HG03103 (cell line): ENCODE measurements at regions not wholly inside any gene's neighbourhood (a gene's known extent, or its start where the extent isn't known, plus 50 kb on each side); places are given as distances from the start of the nearest gene placed in this dataset.

Source experiments
- ATAC-seq: cut with Tn5 transposase; IDR thresholded peaks from one replicate; pipeline ENCODE4 v1.9.1; 2021; ENCODE audit warnings: low read depth; ENCODE audit not compliant: unreplicated experiment

- ATAC-seq = no peak
These were observed 112.1 kb upstream of the LRATD1 start for GRCh38 chr2:14520385-14520945.

DNA sequence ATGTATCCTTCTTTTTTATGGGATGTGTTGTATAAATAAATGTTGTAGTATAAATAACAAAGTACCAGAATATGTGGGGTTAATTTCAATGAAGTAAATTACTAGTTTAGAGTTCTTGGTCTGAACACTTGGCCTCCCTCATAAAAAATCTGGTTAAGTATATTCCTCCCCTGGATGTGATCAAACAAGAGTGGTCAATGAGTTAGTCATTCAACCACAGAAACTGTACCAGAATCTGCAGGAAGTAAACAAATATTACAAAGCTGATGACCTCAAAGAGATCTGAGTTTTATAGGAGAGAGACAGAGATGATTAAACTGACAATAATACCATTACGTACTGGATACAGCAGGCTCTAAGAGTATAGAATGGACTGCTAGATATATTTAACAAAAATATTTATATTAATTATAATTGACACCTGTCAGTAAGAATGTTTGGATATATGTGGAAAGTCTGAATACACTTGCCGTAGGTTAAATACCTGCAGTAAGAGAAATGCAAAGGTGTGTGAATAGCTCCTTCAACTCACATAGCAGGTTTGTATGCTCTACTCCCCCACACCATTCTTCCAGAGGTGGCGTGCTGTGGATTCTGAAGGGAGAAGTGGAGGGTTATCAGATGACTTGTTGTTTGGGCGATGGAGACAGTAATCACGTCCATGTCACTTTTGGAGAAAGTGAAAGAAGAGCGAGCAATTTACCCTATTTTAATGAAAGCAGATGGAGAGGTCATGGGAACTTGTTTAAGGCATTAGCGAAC lies 108.3 kb upstream of the LRATD1 start:
- no peak for ATAC-seq

- no peak for ATAC-seq
These were observed 107.8 kb upstream of the LRATD1 start for GRCh38 chr2:14524803-14525080.

DNA sequence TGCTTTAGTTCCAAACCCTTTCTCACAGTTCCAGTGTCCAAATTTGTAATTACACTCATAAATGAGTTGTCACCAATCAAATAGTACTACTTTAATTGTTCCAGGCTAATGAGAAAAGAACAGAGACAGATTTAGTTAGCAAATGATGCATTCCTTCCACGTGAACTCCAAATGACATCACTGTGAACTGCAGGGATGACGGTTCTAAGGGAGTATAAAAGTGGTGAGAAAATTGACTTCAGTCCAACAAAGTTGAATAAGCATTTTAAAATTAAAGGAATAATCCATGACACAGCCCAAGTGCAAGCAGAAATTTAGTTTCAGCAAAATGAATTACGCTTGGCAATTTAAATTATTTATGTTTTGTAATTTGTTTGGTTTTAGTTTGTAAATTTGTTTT lies 102.0 kb upstream of the LRATD1 start:
- no peak for ATAC-seq

DNA sequence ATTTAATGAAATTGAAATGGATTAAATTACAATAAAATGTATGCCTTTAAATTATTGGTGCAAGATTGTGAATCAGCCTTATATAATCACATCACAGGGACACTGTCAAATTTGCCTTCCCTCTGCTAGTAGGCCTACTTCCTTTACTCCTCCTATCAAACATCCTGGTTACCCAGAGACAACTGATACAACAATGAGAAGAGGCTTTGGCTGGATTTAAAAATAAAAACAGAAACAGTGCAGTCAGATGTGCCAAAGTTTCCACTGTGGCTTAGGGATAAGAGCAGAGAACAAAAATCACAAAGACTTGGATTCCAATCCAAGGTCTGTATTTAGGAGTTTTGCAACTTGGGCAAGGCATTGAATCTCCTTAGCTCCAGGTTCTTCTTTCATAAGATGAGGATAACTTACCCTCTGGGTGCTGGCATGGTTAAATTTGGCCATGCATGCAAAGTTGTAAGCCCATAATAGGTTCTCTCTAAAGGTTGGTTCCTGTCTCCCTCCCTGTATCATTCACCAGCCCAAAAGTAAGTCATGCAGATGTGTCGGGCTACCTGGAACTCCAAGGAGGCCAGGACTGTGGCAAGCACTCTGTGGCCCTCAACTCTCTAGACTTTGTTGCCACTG lies 99.3 kb upstream of the LRATD1 start:
- ATAC-seq = no peak

DNA sequence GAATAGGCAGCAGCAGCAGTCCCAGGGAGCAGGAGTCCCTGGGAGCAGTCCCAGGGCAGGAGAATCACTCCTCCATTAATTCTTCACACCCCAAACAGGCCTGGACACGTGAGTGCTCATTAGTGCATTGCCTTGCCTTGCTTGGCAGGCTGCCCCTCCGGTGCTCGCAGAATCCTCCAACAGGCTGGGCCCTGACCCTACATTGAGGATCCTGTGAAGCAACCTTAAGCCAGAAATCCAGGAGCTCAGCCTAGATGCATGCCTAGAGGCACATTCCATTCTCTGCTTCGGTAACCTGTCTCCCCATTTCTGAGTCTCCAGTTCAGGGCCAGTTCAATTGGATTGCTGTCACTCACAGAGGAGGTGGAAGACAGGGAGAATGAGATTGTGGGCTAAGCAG lies 97.4 kb upstream of the LRATD1 start:
- no peak for ATAC-seq

DNA sequence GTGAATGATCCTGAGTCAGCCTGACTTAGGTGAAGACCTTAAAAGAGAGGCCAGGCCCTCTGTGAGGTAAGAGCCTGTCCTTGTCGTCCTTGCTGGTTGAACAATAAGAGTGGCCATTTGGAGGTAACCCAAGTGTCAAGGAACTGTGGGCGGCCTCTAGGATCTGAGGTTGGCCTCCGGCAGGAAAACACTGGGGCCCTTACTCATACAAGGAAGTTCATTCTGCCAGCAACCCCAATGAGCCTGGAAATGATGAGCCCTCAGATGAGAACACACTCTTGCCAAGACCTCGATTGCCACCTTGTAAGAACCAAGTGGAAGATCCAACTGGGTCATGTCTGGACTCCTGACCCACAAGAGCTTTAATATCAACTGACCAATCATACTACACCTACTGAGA lies 95.5 kb upstream of the LRATD1 start:
- ATAC-seq = no peak

- ATAC-seq = no peak
These were observed 92.5 kb upstream of the LRATD1 start for GRCh38 chr2:14540015-14540414.

DNA sequence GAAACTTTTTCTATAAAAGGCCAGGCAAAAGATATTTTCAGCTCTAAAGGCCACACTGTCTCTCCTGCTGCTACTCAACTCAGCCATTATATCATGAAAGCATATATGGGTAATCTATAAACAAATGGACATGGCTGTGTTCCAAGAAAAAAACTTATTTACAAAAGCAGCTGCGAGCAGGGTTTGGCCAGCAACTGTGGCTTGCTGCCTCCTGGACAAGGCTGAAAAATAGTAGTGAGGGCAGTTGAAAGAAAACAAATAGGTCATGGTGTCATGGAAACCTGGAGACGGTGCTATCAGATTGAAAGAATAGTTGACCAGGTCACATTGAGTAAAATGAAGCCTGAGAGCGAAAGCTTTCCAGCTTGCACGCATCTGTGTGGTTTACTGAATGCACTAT lies 89.2 kb upstream of the LRATD1 start:
- ATAC-seq = no peak

DNA sequence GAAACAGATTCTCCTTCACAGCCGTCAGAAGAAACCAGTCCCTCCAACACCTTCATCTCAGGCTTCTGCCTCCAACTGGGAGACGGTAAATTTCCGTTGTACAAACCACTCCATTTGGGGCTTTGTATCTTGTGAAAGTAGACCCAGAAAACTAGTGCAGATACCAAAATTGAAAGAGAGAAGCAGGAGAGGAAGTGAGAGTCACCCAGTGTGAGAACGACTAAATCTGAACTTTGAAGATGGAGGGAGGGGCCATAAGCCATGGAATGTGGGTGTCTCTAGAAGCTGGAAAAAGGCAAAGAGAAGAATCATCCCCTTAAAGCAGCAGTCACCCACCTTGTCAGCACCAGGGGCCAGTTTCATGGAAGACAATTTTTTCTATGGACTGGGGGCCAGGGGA lies 88.3 kb upstream of the LRATD1 start:
- no peak for ATAC-seq

GRCh38 chr2:14547830-14548229 lies 84.7 kb upstream of the LRATD1 start:
- ATAC-seq = no peak

- no peak for ATAC-seq
These were observed 81.9 kb upstream of the LRATD1 start for GRCh38 chr2:14550658-14551057.

DNA sequence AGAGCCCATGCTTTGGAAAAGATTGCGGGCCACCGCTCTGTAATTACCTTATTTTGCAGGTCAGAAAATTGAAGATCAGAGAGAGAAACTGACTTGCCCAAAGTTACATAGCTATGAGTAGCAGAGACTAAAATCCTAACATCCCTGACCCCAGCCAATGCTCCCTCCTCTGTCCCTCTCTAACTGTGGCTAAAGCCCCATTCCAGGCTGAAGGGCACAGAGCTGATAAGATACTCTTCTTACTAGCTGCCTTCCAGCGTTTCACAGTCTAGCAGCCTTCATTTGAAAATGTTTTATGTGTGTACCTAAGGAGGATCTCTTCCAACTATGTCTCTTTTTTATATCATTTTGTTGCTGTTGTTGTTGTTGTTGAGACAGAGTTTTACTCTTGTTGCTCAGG lies 81.4 kb upstream of the LRATD1 start:
- ATAC-seq = no peak

- no peak for ATAC-seq
These were observed 80.2 kb upstream of the LRATD1 start for GRCh38 chr2:14552286-14552685.

DNA sequence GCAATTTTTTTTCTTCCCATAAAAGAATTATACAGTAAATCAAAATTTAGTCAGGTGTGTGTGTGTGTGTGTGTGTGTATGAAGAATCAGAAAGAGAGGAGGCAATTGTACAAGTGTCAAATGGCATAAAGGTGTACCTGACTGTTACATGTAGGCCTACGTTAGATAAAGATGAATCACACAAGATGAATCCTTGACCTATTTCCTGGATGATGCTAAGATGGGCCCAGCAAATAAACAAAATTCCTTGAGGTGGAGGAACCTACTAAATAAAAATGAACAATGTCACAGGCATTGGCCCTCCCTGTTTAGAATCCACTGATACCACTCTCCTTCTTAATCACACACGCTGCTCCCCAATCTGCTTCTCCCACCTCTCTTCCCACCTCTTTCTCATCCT lies 79.7 kb upstream of the LRATD1 start:
- ATAC-seq = no peak

GRCh38 chr2:14554849-14555545 lies 77.5 kb upstream of the LRATD1 start:
- no peak for ATAC-seq

DNA sequence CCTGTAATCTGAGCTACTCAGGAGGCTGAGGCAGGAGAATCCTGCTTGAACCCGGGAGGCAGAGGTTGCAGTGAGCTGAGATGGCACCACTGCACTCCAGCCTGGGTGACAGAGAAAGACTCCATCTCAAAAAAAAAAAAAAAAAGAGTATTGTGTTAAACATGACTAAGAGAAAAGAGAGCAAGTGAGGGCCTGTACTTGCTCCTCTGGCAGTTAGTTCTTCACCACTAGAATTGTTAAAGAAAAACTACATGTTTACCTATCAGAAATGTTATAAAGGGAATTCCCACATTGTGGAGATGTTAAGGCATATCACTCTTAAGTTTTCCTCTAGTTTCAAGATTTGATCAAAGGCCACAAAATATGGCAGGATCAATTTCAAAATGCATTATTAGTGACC lies 75.4 kb upstream of the LRATD1 start:
- no peak for ATAC-seq

- no peak for ATAC-seq
These were observed 74.6 kb upstream of the LRATD1 start for GRCh38 chr2:14557916-14558315.

GRCh38 chr2:14558335-14558919 lies 74.1 kb upstream of the LRATD1 start:
- no peak for ATAC-seq

DNA sequence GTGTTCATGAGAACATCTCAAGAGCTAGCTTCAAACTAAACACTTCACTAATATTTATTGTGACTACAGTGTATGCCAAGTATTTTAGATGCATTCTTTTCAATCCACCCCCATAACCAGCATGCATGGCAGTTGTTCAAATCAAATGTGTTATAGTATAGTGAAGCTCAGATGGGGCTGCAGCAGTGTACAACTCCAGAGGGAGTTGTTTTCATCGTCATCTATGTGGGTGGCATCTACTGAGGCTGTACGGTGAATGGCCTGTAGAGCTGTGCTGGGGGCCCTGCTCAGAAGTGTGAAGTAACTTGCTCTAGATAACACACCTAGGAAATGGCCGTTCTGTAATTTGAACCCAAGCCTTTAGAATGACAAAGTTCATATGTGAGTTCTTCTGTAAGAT lies 71.8 kb upstream of the LRATD1 start:
- ATAC-seq = no peak

GRCh38 chr2:14563324-14563723 lies 69.2 kb upstream of the LRATD1 start:
- no peak for ATAC-seq
